Endodermal cell (in vitro differentiated cells): ENCODE measurements at regions not wholly inside any gene's neighbourhood (a gene's known extent, or its start where the extent isn't known, plus 50 kb on each side); places are given as distances from the start of the nearest gene placed in this dataset.

Experiments used
- DNase-seq: peaks from one replicate; pipeline ENCODE4 v3.0.0-alpha.2; 2017
- H3K27ac ChIP-seq: 2 replicates; pipeline ENCODE4 v1.5.1; 2013; ENCODE audit warnings: mild to moderate bottlenecking, low read depth, low read length, moderate library complexity
- H3K27me3 ChIP-seq: 2 replicates; pipeline ENCODE4 v1.6.1; 2013; ENCODE audit warnings: mild to moderate bottlenecking, low read length, moderate library complexity; ENCODE audit not compliant: insufficient read depth, control insufficient read depth, poor library complexity, severe bottlenecking
- H3K36me3 ChIP-seq: 2 replicates; pipeline ENCODE4 v1.7.0; 2013; ENCODE audit warnings: mild to moderate bottlenecking, low read length, moderate library complexity; ENCODE audit not compliant: control insufficient read depth, insufficient read depth
- H3K4me1 ChIP-seq: one replicate; pipeline ENCODE4 v1.7.0; 2013; ENCODE audit warnings: low read length; ENCODE audit not compliant: control insufficient read depth, insufficient read depth
- H3K4me3 ChIP-seq: 2 replicates; pipeline ENCODE4 v1.5.1; 2013; ENCODE audit warnings: mild to moderate bottlenecking, low read length, moderate library complexity
- H3K9ac ChIP-seq: 2 replicates; pipeline ENCODE4 v1.6.1; 2013; ENCODE audit warnings: mild to moderate bottlenecking, low read length, moderate library complexity; ENCODE audit not compliant: poor library complexity, severe bottlenecking; ENCODE audit errors: extremely low read depth
- H3K9me3 ChIP-seq: 2 replicates; pipeline ENCODE4 v1.6.1; 2013; ENCODE audit warnings: mild to moderate bottlenecking, low read length, moderate library complexity; ENCODE audit not compliant: control insufficient read depth
- H3K27ac Mint-ChIP-seq: 2 replicates; pipeline ENCODE4 v1.8.0; 2020; ENCODE audit warnings: mixed read lengths
- H3K27me3 Mint-ChIP-seq: 2 replicates; pipeline ENCODE4 v1.8.0; 2021; ENCODE audit warnings: mild to moderate bottlenecking, mixed read lengths; ENCODE audit not compliant: insufficient read depth
- H3K36me3 Mint-ChIP-seq: 2 replicates; pipeline ENCODE4 v1.8.0; 2020; ENCODE audit warnings: low read depth, mixed read lengths
- H3K4me1 Mint-ChIP-seq: 2 replicates; pipeline ENCODE4 v1.8.0; 2020; ENCODE audit warnings: mixed read lengths
- H3K4me3 Mint-ChIP-seq: 2 replicates; pipeline ENCODE4 v1.8.0; 2020; ENCODE audit warnings: mild to moderate bottlenecking, moderate library complexity, mixed read lengths
- H3K9me3 Mint-ChIP-seq: 2 replicates; pipeline ENCODE4 v1.8.0; 2020; ENCODE audit warnings: mild to moderate bottlenecking, mixed read lengths
- CTCF ChIP-seq: fragments of 200-600 bp; sonication (generic); conservative IDR thresholded peaks from 2 replicates; pipeline ENCODE4 v1.5.0; 2021; ENCODE audit warnings: antibody characterized with exemption, mild to moderate bottlenecking
- WGBS, 2 experiments: methylation state at CpG; one replicate each; pipeline versions ENCODE4 v1.1.5 to v1.1.7; 2013; ENCODE audit warnings: missing lambda C conversion rate in 2 of 2, mixed read lengths in 1 of 2; ENCODE audit not compliant: insufficient coverage in 1 of 2, insufficient read length in 1 of 2; 5-methylcytosine and 5-hydroxymethylcytosine counted together

- 70 to 73% methylated on average over 3 to 5 of the region's 5 CpGs for WGBS, 2 experiments
- peaks cover 32% of the 10 kb centered on the region for H3K9me3 Mint-ChIP-seq
- Histone ChIP-seq H3K27ac (no peak overlapping the region), H3K9me3 (peaks cover 11% of the 10 kb centered on the region), H3K4me3 (no peak overlapping the region), H3K27me3 (no peaks in the 10 kb centered on the region), H3K4me1 (no peaks in the 10 kb centered on the region), H3K36me3 (no peaks in the 10 kb centered on the region), H3K9ac (no peak overlapping the region)
- H3K27me3 Mint-ChIP-seq = no peaks in the 10 kb centered on the region
- TF ChIP-seq CTCF = no peak
- no peaks in the 10 kb centered on the region for H3K4me1 Mint-ChIP-seq
- H3K27ac Mint-ChIP-seq = no peak overlapping the region
- DNase-seq = no peak
- no peak overlapping the region for H3K4me3 Mint-ChIP-seq
- H3K36me3 Mint-ChIP-seq = no peaks in the 10 kb centered on the region
These were observed 872.6 kb downstream of the FSTL5 start for GRCh38 chr4:161291222-161291621.

GRCh38 chr4:161287678-161288352 lies 876.0 kb downstream of the FSTL5 start:
- no peak for TF ChIP-seq CTCF
- Histone ChIP-seq H3K27me3 (no peaks in the 10 kb centered on the region), H3K36me3 (no peaks in the 10 kb centered on the region), H3K9me3 (peaks cover 11% of the 10 kb centered on the region), H3K4me3 (no peak overlapping the region), H3K27ac (no peak overlapping the region), H3K4me1 (no peaks in the 10 kb centered on the region), H3K9ac (no peak overlapping the region)
- H3K4me3 Mint-ChIP-seq = no peak overlapping the region
- H3K27ac Mint-ChIP-seq = no peak overlapping the region
- peaks cover 27% of the 10 kb centered on the region for H3K9me3 Mint-ChIP-seq
- H3K36me3 Mint-ChIP-seq = no peaks in the 10 kb centered on the region
- H3K27me3 Mint-ChIP-seq = no peaks in the 10 kb centered on the region
- no peaks in the 10 kb centered on the region for H3K4me1 Mint-ChIP-seq
- 78 to 90% methylated on average over 2 to 6 of the region's 6 CpGs for WGBS, 2 experiments
- no peak for DNase-seq

GRCh38 chr4:161285461-161285860 lies 878.3 kb downstream of the FSTL5 start:
- no peaks in the 10 kb centered on the region for H3K27me3 Mint-ChIP-seq
- DNase-seq = no peak
- H3K4me1 Mint-ChIP-seq = no peaks in the 10 kb centered on the region
- Histone ChIP-seq H3K4me3 (no peak overlapping the region), H3K27me3 (no peaks in the 10 kb centered on the region), H3K4me1 (no peaks in the 10 kb centered on the region), H3K27ac (no peak overlapping the region), H3K9ac (no peak overlapping the region), H3K36me3 (no peaks in the 10 kb centered on the region), H3K9me3 (no peaks in the 10 kb centered on the region)
- TF ChIP-seq CTCF = no peak
- H3K4me3 Mint-ChIP-seq = no peak overlapping the region
- H3K9me3 Mint-ChIP-seq = peaks cover 15% of the 10 kb centered on the region
- H3K36me3 Mint-ChIP-seq = no peaks in the 10 kb centered on the region
- no peak overlapping the region for H3K27ac Mint-ChIP-seq
